Peyer's patch (tissue), 4 donors: ENCODE measurements at regions not wholly inside any gene's neighbourhood (a gene's known extent, or its start where the extent isn't known, plus 50 kb on each side); places are given as distances from the start of the nearest gene placed in this dataset.
A peak's percentile ranks its signal among the peaks of the same experiment; 100 is the strongest.

Experiments used
- DNase-seq, 3 donors: peaks; one replicate each; pipeline ENCODE4 v3.0.0-alpha.2; 2017 to 2019
- H3K27ac ChIP-seq, 4 donors: fragments of 200-600 bp; sonication (generic); one replicate each; pipeline ENCODE4 v1.5.1; 2016 to 2019
- H3K27me3 ChIP-seq, 2 donors: fragments of 200-600 bp; sonication (generic); one replicate each; pipeline ENCODE4 v1.5.1; 2019
- H3K36me3 ChIP-seq, 3 donors: fragments of 200-600 bp; sonication (generic); one replicate each; pipeline ENCODE4 v1.5.1; 2016 to 2019
- H3K4me1 ChIP-seq, 4 donors: fragments of 200-600 bp; sonication (generic); one replicate each; pipeline ENCODE4 v1.5.1; 2016 to 2019
- H3K4me3 ChIP-seq, 4 donors: fragments of 200-600 bp; sonication (generic); 1 replicate in 3 of 4; 2 replicates in 1 of 4; pipeline ENCODE4 v1.5.1; 2016 to 2019; ENCODE audit warnings: mild to moderate bottlenecking in 1 of 4
- H3K9me3 ChIP-seq, 4 donors: fragments of 200-600 bp; sonication (generic); one replicate each; pipeline ENCODE4 v1.5.1; 2016 to 2019; ENCODE audit warnings: mild to moderate bottlenecking in 1 of 4
- POLR2A ChIP-seq, 2 donors: fragments of 450-650 bp; IDR thresholded peaks; one replicate each; pipeline ENCODE4 v1.5.1; 2017; ENCODE audit warnings: antibody characterized with exemption in 2 of 2, mild to moderate bottlenecking in 2 of 2, moderate library complexity in 2 of 2
- TF ChIP-seq, protein P1 (sequence below), 6 experiments: fragments of 450-650 bp in 4 of 6; fragments of 200-600 bp in 2 of 6; sonication (generic) in 1 of 6; IDR thresholded peaks; one replicate each; pipeline ENCODE4 v1.5.1; 2017 to 2019; ENCODE audit warnings: antibody characterized with exemption in 6 of 6, mild to moderate bottlenecking in 3 of 6, moderate library complexity in 1 of 6

DNA sequence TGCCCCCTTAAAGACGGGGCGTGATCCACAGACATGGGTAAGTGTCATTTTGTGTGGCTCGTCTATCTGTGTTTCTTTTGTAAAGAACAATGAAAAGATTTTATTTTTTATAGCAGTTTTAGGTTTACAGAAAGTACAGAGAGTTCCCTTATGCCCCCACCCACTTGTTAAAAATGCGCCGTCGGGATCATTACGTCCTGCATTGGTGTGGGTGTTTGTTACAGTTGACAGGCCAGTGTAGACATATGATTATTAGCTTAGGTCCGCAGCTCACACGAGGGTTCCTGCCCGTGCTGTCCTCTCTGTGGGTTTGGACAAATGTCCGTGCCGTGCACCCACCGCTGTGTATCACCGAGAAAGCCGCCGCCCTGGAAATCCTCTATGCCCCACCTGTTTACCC, 50.5 kb downstream of the RGS12 start:
- Histone ChIP-seq H3K36me3 (peaks cover 0 to 4% (median 0%) of the 10 kb centered on the region in 3 donors), H3K27ac (no peak overlapping the region), H3K4me3 (no peak overlapping the region), H3K9me3 (no peaks in the 10 kb centered on the region), H3K27me3 (no peaks in the 10 kb centered on the region), H3K4me1 (no peaks in the 10 kb centered on the region)
- DNase-seq: no peak
- TF ChIP-seq POLR2A (IDR thresholded peaks at IDR 0.05): no peak
- TF ChIP-seq, protein P1, sequence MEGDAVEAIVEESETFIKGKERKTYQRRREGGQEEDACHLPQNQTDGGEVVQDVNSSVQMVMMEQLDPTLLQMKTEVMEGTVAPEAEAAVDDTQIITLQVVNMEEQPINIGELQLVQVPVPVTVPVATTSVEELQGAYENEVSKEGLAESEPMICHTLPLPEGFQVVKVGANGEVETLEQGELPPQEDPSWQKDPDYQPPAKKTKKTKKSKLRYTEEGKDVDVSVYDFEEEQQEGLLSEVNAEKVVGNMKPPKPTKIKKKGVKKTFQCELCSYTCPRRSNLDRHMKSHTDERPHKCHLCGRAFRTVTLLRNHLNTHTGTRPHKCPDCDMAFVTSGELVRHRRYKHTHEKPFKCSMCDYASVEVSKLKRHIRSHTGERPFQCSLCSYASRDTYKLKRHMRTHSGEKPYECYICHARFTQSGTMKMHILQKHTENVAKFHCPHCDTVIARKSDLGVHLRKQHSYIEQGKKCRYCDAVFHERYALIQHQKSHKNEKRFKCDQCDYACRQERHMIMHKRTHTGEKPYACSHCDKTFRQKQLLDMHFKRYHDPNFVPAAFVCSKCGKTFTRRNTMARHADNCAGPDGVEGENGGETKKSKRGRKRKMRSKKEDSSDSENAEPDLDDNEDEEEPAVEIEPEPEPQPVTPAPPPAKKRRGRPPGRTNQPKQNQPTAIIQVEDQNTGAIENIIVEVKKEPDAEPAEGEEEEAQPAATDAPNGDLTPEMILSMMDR (IDR thresholded peaks at IDR 0.05): no peak

DNA sequence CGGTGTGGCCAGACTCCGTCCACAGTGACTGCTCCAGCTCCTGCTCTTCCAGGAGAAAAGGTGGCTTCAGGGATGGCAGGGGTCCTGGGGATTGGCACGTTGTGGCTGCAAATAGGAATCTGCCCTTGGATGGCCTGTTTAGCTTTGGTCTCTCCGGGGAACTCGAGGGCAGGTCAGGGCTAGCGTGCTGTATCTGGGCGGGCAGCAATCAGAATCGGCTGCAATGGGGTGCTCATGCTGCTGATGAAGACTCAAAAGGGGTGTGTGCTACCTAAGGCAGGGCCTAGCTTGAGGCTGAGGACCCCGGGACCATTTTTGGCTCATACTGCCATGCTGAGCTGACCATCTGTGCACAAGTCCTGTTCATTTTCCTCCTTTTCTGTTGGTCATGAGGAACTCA, 51.3 kb downstream of the RGS12 start:
- no peak for DNase-seq
- no peaks in the 10 kb centered on the region for H3K4me1 ChIP-seq
- no peak overlapping the region for H3K4me3 ChIP-seq
- H3K9me3 ChIP-seq: no peaks in the 10 kb centered on the region
- no peaks in the 10 kb centered on the region for H3K27me3 ChIP-seq
- no peak for TF ChIP-seq POLR2A (IDR thresholded peaks at IDR 0.05)
- no peak overlapping the region for H3K27ac ChIP-seq
- H3K36me3 ChIP-seq: peaks cover 0 to 4% (median 0%) of the 10 kb centered on the region in 3 donors

DNA sequence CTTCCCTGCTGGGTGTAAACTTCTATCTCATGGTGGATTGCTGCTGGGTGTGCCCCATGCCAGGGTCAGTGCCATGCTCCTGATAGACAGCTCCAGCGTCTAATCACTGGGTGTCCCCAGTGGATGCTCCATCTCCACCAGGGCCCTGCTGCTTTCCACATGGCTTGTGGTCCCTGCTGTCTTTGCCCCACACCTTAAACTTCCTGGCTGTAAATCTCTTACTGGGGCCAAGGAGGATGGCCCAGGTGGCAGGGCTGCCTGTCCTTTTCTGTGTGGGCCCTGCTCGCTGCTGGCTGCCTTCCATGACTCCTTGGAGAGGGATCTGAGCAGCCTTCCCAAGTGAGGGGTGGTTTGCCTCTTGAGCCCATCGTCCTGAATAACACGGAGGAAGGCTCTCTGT, 51.8 kb downstream of the RGS12 start:
- no peaks in the 10 kb centered on the region for H3K9me3 ChIP-seq
- TF ChIP-seq, protein P1 (IDR thresholded peaks at IDR 0.05): no peak
- H3K4me3 ChIP-seq: no peak overlapping the region
- H3K4me1 ChIP-seq: no peaks in the 10 kb centered on the region
- no peaks in the 10 kb centered on the region for H3K27me3 ChIP-seq
- H3K27ac ChIP-seq: no peak overlapping the region
- DNase-seq: no peak
- H3K36me3 ChIP-seq: peaks cover 0 to 4% (median 0%) of the 10 kb centered on the region in 3 donors

DNA sequence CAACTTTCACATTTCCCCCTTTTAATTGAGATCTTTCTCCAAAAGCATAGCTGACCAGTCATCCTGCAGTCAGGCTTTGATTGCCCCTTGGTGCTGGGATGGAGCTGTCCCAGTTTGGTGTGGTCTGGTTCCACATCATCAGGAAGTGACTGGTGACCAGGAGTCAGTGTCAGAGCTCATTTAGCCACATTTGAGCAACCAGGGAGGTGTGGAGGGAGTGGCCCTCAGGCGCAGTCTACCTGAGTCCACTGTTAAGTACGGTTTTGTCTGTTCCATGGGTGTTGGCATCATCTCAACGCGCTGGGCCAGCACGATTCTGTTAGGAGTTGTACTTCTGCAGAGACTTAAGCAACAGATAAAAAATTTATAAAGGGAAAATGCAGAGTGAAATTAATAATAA, 52.6 kb downstream of the RGS12 start:
- DNase-seq: no peak
- H3K4me1 ChIP-seq: no peaks in the 10 kb centered on the region
- H3K27ac ChIP-seq: no peak overlapping the region
- no peak for TF ChIP-seq POLR2A (IDR thresholded peaks at IDR 0.05)
- TF ChIP-seq, protein P1 (IDR thresholded peaks at IDR 0.05): no peak
- H3K9me3 ChIP-seq: no peaks in the 10 kb centered on the region
- H3K4me3 ChIP-seq: no peak overlapping the region
- no peaks in the 10 kb centered on the region for H3K27me3 ChIP-seq
- peaks cover 0 to 4% (median 0%) of the 10 kb centered on the region in 3 donors for H3K36me3 ChIP-seq

DNA sequence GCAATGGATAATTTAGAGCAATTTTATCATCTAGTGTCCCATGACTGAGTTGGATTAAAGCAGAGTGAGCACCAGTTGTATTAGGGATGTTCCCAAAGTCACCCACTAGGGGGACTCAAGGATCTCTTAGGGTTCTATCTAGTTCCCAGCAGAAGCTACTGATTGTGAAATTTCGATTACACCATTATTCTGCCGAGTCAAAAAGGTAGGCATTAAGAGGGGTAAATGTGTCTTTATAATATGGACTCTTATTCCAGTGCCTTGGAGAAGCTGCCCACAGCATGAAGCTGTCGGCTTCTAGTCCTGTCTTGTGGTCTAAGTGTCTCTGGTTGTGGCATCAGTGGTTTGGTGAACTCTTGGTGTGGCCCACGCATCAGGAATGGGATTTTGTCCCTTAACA, 53.3 kb downstream of the RGS12 start:
- Histone ChIP-seq H3K36me3 (peaks cover 0 to 4% (median 0%) of the 10 kb centered on the region in 3 donors), H3K4me1 (no peaks in the 10 kb centered on the region), H3K4me3 (no peak overlapping the region), H3K27ac (no peak overlapping the region), H3K27me3 (no peaks in the 10 kb centered on the region), H3K9me3 (no peaks in the 10 kb centered on the region)
- peak in 2 of 3 donors; percentile 58 to 73 for DNase-seq
- TF ChIP-seq, protein P1 (IDR thresholded peaks at IDR 0.05): peak; percentile 48 to 89 (median 84)
- no peak for TF ChIP-seq POLR2A (IDR thresholded peaks at IDR 0.05)

DNA sequence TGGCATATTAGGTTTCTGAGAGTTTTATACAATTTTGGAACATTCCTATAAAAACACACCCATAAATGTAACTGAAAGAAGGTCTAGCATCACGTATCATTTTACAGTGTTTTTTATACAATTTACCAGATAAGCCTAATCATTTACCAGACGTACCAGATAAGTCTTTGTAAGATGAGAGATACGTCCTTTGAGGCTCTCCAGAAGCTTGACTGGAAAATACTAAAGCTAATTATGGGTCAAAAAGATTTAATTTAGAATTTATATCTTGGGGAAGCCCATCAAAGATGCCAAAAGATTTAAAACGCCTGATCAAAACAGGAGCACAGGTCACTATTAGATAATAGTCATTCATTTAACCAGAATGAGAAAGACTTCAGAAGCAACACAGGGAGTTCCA, 55.0 kb downstream of the RGS12 start:
- no peak overlapping the region for H3K27ac ChIP-seq
- TF ChIP-seq, protein P1 (IDR thresholded peaks at IDR 0.05): no peak
- no peak for TF ChIP-seq POLR2A (IDR thresholded peaks at IDR 0.05)
- no peak overlapping the region for H3K4me3 ChIP-seq
- H3K27me3 ChIP-seq: no peaks in the 10 kb centered on the region
- no peaks in the 10 kb centered on the region for H3K9me3 ChIP-seq
- no peak for DNase-seq
- no peaks in the 10 kb centered on the region for H3K4me1 ChIP-seq
- peaks cover 0 to 4% (median 0%) of the 10 kb centered on the region in 3 donors for H3K36me3 ChIP-seq
